ENCODE measurements at regions not wholly inside any gene's neighbourhood (a gene's known extent, or its start where the extent isn't known, plus 50 kb on each side); places are given as distances from the start of the nearest gene placed in this dataset.

DNA sequence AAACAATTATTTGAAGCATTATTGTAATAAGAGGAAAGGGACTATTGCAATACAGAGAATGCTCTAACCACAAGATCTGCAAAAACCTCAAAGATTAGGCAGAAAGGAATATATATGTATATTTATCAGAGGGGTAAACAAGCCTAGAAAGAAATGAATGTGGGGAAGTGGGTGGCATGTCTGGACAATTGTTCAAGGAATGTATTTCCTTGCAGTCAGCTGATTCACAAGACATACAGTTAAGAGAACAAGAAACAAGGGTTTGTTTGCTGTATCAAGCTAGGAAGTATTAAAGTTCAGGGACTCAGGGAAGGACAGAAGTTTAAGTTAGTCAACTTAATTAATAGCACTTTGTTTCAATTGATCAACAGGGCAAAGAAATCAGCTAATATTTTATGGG is 514.7 kb downstream of the CENPC start:
- TF ChIP-seq CTCF (IDR thresholded peaks at IDR 0.05; ENCODE audit: extremely low read depth in 1 of 2, insufficient read depth in 1 of 2, low read depth in 1 of 2, low read length in 2 of 2): no peak
- no peak for TF ChIP-seq POLR2AphosphoS5 (IDR thresholded peaks at IDR 0.05; ENCODE audit: insufficient read depth, low read depth, low read length)

Measured in endothelial cell of umbilical vein (primary cell).